ENCODE measurements at regions not wholly inside any gene's neighbourhood (a gene's known extent, or its start where the extent isn't known, plus 50 kb on each side); places are given as distances from the start of the nearest gene placed in this dataset.

GRCh38 chr2:120601566-120601965 lies 134.1 kb upstream of the GLI2 start:
- no peak overlapping the region for H2AFZ ChIP-seq (ENCODE audit: low read length)
- no peaks in the 10 kb centered on the region for H3K36me3 ChIP-seq (ENCODE audit: control insufficient read depth, insufficient read depth, low read length)
- H3K4me1 ChIP-seq (ENCODE audit: control insufficient read depth, extremely low read depth, insufficient read depth, low read length) = peaks cover 3% of the 10 kb centered on the region
- H3K9ac ChIP-seq (ENCODE audit: insufficient read depth, low read length) = no peak overlapping the region
- H3K4me3 ChIP-seq (replicated peaks in 1 of 4; ENCODE audit: control extremely low read depth in 1 of 4, insufficient read depth in 1 of 4, low read depth in 3 of 4, low read length in 4 of 4) = no peak overlapping the region
- no peaks in the 10 kb centered on the region for H3K9me3 ChIP-seq (ENCODE audit: control insufficient read depth, insufficient read depth, low read depth, low read length)
- DNase-seq (ENCODE audit: low read depth in 2 of 2) = no peak
- H3K4me2 ChIP-seq (ENCODE audit: extremely low read depth, insufficient read depth, low read length) = no peak overlapping the region
- H3K79me2 ChIP-seq (ENCODE audit: control insufficient read depth, insufficient read depth, low read length) = no peaks in the 10 kb centered on the region
- H3K27ac ChIP-seq (ENCODE audit: insufficient read depth, low read length) = no peak overlapping the region
- H3K27me3 ChIP-seq (ENCODE audit: control insufficient read depth, insufficient read depth, low read length) = peaks cover 2% of the 10 kb centered on the region
- H4K20me1 ChIP-seq (ENCODE audit: control insufficient read depth, extremely low read depth, insufficient read depth, low read length) = no peaks in the 10 kb centered on the region
- TF ChIP-seq, protein P1, sequence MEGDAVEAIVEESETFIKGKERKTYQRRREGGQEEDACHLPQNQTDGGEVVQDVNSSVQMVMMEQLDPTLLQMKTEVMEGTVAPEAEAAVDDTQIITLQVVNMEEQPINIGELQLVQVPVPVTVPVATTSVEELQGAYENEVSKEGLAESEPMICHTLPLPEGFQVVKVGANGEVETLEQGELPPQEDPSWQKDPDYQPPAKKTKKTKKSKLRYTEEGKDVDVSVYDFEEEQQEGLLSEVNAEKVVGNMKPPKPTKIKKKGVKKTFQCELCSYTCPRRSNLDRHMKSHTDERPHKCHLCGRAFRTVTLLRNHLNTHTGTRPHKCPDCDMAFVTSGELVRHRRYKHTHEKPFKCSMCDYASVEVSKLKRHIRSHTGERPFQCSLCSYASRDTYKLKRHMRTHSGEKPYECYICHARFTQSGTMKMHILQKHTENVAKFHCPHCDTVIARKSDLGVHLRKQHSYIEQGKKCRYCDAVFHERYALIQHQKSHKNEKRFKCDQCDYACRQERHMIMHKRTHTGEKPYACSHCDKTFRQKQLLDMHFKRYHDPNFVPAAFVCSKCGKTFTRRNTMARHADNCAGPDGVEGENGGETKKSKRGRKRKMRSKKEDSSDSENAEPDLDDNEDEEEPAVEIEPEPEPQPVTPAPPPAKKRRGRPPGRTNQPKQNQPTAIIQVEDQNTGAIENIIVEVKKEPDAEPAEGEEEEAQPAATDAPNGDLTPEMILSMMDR (conservative IDR thresholded peaks at IDR 0.05 in 1 of 2, IDR thresholded peaks at IDR 0.05 in 1 of 2; ENCODE audit: low read depth in 1 of 2, low read length in 2 of 2) = no peak
- TF ChIP-seq EZH2 (IDR thresholded peaks at IDR 0.05; ENCODE audit: low read length, missing control alignments) = no peak

DNA sequence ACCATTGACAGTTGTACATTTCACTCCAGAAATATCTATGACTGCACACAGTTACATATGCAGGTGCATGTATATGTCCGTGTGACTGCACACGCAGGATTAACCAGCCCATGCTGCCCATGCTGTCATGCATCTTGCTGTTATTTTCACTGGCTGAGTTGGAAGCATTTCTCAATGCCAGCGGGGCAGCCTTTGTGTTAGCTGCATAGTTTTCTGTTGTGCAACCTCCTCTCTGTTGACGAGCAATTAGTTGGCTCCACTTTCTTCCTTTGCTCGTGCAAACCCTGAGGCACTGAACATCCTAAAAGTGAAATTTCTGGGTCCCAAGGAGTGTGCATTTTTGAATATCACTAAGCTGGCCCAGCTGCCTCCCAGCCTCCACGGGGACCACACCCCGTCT lies 133.4 kb upstream of the GLI2 start:
- no peaks in the 10 kb centered on the region for H3K36me3 ChIP-seq (ENCODE audit: control insufficient read depth, insufficient read depth, low read length)
- no peak for DNase-seq (ENCODE audit: low read depth in 2 of 2)
- H2AFZ ChIP-seq (ENCODE audit: low read length) = no peak overlapping the region
- no peak overlapping the region for H3K4me3 ChIP-seq (replicated peaks in 1 of 4; ENCODE audit: control extremely low read depth in 1 of 4, insufficient read depth in 1 of 4, low read depth in 3 of 4, low read length in 4 of 4)
- no peak overlapping the region for H3K4me2 ChIP-seq (ENCODE audit: extremely low read depth, insufficient read depth, low read length)
- no peak overlapping the region for H3K27ac ChIP-seq (ENCODE audit: insufficient read depth, low read length)
- peaks cover 2% of the 10 kb centered on the region for H3K27me3 ChIP-seq (ENCODE audit: control insufficient read depth, insufficient read depth, low read length)
- TF ChIP-seq EZH2 (IDR thresholded peaks at IDR 0.05; ENCODE audit: low read length, missing control alignments) = no peak
- TF ChIP-seq, protein P1 (conservative IDR thresholded peaks at IDR 0.05 in 1 of 2, IDR thresholded peaks at IDR 0.05 in 1 of 2; ENCODE audit: low read depth in 1 of 2, low read length in 2 of 2) = no peak
- no peaks in the 10 kb centered on the region for H4K20me1 ChIP-seq (ENCODE audit: control insufficient read depth, extremely low read depth, insufficient read depth, low read length)
- no peak overlapping the region for H3K9ac ChIP-seq (ENCODE audit: insufficient read depth, low read length)
- H3K9me3 ChIP-seq (ENCODE audit: control insufficient read depth, insufficient read depth, low read depth, low read length) = no peaks in the 10 kb centered on the region
- no peaks in the 10 kb centered on the region for H3K4me1 ChIP-seq (ENCODE audit: control insufficient read depth, extremely low read depth, insufficient read depth, low read length)
- H3K79me2 ChIP-seq (ENCODE audit: control insufficient read depth, insufficient read depth, low read length) = no peaks in the 10 kb centered on the region

DNA sequence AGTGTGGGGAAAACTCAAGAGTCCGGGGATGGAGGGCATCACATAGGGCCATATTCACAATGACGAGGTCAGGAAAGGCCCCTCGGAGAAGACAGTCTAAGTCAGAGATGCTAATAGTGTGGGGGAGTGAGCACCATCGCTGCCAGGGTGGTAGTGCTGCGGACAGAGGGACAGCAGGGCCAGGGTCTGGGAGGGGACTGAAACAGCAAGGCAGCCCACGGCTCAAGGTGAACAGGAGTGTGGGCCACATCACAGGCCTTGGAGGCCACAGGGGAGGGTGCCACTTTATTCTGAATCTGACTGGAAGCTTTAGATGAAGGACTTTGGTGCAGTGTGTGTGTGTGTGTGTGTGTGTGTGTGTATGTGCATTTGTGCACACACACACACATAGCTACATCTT lies 130.9 kb upstream of the GLI2 start:
- no peaks in the 10 kb centered on the region for H3K9me3 ChIP-seq (ENCODE audit: control insufficient read depth, insufficient read depth, low read depth, low read length)
- H3K4me1 ChIP-seq (ENCODE audit: control insufficient read depth, extremely low read depth, insufficient read depth, low read length) = no peaks in the 10 kb centered on the region
- H3K4me2 ChIP-seq (ENCODE audit: extremely low read depth, insufficient read depth, low read length) = no peak overlapping the region
- no peak for TF ChIP-seq EZH2 (IDR thresholded peaks at IDR 0.05; ENCODE audit: low read length, missing control alignments)
- TF ChIP-seq, protein P1 (conservative IDR thresholded peaks at IDR 0.05 in 1 of 2, IDR thresholded peaks at IDR 0.05 in 1 of 2; ENCODE audit: low read depth in 1 of 2, low read length in 2 of 2) = no peak
- no peaks in the 10 kb centered on the region for H4K20me1 ChIP-seq (ENCODE audit: control insufficient read depth, extremely low read depth, insufficient read depth, low read length)
- H3K27ac ChIP-seq (ENCODE audit: insufficient read depth, low read length) = no peak overlapping the region
- no peak overlapping the region for H3K9ac ChIP-seq (ENCODE audit: insufficient read depth, low read length)
- no peak for DNase-seq (ENCODE audit: low read depth in 2 of 2)
- H3K79me2 ChIP-seq (ENCODE audit: control insufficient read depth, insufficient read depth, low read length) = no peaks in the 10 kb centered on the region
- H3K4me3 ChIP-seq (replicated peaks in 1 of 4; ENCODE audit: control extremely low read depth in 1 of 4, insufficient read depth in 1 of 4, low read depth in 3 of 4, low read length in 4 of 4) = no peak overlapping the region
- no peak overlapping the region for H2AFZ ChIP-seq (ENCODE audit: low read length)
- peaks cover 6% of the 10 kb centered on the region for H3K27me3 ChIP-seq (ENCODE audit: control insufficient read depth, insufficient read depth, low read length)
- H3K36me3 ChIP-seq (ENCODE audit: control insufficient read depth, insufficient read depth, low read length) = no peaks in the 10 kb centered on the region
